ENCODE measurements at regions not wholly inside any gene's neighbourhood (a gene's known extent, or its start where the extent isn't known, plus 50 kb on each side); places are given as distances from the start of the nearest gene placed in this dataset.

DNA sequence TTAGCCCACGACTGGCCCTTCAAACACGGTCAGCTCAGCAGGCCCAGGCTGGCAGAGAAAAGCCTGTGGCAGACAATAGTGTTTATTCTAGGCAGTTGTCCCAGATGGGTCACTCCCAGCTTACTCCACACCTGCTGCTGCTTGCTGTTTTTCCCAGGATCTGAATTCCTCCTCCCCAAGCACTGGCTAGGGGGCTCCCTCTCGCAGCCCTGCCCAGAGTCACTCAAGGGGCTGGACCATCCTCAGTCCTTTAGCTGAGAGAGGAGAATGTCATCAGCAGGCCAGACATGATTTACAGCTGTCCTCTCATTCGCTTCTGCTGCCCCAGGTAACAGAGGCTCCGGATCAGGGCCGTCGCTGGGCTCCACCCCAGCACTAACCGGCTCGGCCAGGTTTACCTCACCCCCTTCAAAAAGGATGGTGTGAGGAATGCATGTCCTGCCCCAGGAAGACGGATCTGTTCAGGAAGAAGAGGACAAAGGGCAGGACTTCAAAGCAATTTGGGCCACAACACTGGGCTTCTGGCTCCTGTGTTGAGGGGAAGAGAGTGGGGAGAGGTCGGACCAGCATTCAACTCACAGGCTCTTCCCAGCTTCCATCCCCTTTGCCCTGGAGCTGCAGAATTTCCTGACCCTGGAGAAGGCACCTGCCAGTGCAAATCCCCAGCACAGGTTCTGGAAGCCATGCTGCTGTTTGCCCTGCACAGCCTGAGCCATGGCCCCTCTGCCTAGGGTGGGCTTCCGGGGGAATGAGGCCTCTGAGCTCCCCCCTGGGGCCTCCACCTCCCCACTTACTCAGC is 59.7 kb upstream of the BARX2 start:
- TF ChIP-seq, protein P1, sequence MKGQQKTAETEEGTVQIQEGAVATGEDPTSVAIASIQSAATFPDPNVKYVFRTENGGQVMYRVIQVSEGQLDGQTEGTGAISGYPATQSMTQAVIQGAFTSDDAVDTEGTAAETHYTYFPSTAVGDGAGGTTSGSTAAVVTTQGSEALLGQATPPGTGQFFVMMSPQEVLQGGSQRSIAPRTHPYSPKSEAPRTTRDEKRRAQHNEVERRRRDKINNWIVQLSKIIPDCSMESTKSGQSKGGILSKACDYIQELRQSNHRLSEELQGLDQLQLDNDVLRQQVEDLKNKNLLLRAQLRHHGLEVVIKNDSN (IDR thresholded peaks at IDR 0.05) = no peak
- TF ChIP-seq CREB1 (IDR thresholded peaks at IDR 0.05; ENCODE audit: low read depth) = no peak
- no peak for TF ChIP-seq CEBPB (IDR thresholded peaks at IDR 0.05)
- TF ChIP-seq TCF12 (IDR thresholded peaks at IDR 0.05; ENCODE audit: low read depth) = no peak
- no peak for TF ChIP-seq TEAD4 (IDR thresholded peaks at IDR 0.05)
- TF ChIP-seq NFIC (IDR thresholded peaks at IDR 0.05) = no peak
- TF ChIP-seq EP300 (IDR thresholded peaks at IDR 0.05; ENCODE audit: borderline replicate concordance) = no peak
- TF ChIP-seq TAF1 (IDR thresholded peaks at IDR 0.05; ENCODE audit: low read depth) = no peak
- TF ChIP-seq FOXM1 (IDR thresholded peaks at IDR 0.05; ENCODE audit: borderline replicate concordance, low read depth) = no peak
- no peak for TF ChIP-seq EGR1 (IDR thresholded peaks at IDR 0.05)
- TF ChIP-seq YY1 (IDR thresholded peaks at IDR 0.05; ENCODE audit: low read depth) = no peak
- TF ChIP-seq RAD21 (IDR thresholded peaks at IDR 0.05; ENCODE audit: low read depth) = no peak
- TF ChIP-seq, protein P2, sequence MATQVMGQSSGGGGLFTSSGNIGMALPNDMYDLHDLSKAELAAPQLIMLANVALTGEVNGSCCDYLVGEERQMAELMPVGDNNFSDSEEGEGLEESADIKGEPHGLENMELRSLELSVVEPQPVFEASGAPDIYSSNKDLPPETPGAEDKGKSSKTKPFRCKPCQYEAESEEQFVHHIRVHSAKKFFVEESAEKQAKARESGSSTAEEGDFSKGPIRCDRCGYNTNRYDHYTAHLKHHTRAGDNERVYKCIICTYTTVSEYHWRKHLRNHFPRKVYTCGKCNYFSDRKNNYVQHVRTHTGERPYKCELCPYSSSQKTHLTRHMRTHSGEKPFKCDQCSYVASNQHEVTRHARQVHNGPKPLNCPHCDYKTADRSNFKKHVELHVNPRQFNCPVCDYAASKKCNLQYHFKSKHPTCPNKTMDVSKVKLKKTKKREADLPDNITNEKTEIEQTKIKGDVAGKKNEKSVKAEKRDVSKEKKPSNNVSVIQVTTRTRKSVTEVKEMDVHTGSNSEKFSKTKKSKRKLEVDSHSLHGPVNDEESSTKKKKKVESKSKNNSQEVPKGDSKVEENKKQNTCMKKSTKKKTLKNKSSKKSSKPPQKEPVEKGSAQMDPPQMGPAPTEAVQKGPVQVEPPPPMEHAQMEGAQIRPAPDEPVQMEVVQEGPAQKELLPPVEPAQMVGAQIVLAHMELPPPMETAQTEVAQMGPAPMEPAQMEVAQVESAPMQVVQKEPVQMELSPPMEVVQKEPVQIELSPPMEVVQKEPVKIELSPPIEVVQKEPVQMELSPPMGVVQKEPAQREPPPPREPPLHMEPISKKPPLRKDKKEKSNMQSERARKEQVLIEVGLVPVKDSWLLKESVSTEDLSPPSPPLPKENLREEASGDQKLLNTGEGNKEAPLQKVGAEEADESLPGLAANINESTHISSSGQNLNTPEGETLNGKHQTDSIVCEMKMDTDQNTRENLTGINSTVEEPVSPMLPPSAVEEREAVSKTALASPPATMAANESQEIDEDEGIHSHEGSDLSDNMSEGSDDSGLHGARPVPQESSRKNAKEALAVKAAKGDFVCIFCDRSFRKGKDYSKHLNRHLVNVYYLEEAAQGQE (IDR thresholded peaks at IDR 0.05; ENCODE audit: low read depth) = no peak
- no peak for TF ChIP-seq ZBTB7A (IDR thresholded peaks at IDR 0.05; ENCODE audit: low read depth)
- TF ChIP-seq, protein P3, sequence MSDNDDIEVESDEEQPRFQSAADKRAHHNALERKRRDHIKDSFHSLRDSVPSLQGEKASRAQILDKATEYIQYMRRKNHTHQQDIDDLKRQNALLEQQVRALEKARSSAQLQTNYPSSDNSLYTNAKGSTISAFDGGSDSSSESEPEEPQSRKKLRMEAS (IDR thresholded peaks at IDR 0.05) = no peak

DNA sequence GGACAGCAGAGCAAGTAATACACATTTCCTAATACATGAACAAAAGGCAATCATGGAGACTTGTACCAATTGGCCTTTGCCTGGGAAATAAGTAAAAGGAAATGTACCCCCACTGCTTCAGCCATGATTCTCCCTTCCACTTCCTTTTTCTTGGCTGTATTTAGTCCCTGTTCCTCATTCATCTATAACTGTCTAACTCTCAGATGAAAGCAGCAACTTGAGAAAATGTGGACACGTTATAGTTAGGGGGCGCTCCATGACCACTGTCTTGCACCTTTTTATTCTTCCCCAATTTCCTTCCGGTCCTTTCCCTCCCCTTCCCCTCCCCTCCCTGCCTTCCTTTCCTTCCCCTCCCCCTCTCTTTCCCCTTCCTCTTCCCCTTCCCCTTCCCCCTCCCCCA is 61.3 kb upstream of the BARX2 start:
- no peak for TF ChIP-seq TEAD4 (IDR thresholded peaks at IDR 0.05)
- TF ChIP-seq YY1 (IDR thresholded peaks at IDR 0.05; ENCODE audit: low read depth) = no peak
- no peak for TF ChIP-seq CREB1 (IDR thresholded peaks at IDR 0.05; ENCODE audit: low read depth)
- no peak for TF ChIP-seq CEBPB (IDR thresholded peaks at IDR 0.05)
- TF ChIP-seq, protein P3 (IDR thresholded peaks at IDR 0.05) = no peak
- no peak for TF ChIP-seq FOXM1 (IDR thresholded peaks at IDR 0.05; ENCODE audit: borderline replicate concordance, low read depth)
- no peak for TF ChIP-seq TAF1 (IDR thresholded peaks at IDR 0.05; ENCODE audit: low read depth)
- TF ChIP-seq RAD21 (IDR thresholded peaks at IDR 0.05; ENCODE audit: low read depth) = no peak

DNA sequence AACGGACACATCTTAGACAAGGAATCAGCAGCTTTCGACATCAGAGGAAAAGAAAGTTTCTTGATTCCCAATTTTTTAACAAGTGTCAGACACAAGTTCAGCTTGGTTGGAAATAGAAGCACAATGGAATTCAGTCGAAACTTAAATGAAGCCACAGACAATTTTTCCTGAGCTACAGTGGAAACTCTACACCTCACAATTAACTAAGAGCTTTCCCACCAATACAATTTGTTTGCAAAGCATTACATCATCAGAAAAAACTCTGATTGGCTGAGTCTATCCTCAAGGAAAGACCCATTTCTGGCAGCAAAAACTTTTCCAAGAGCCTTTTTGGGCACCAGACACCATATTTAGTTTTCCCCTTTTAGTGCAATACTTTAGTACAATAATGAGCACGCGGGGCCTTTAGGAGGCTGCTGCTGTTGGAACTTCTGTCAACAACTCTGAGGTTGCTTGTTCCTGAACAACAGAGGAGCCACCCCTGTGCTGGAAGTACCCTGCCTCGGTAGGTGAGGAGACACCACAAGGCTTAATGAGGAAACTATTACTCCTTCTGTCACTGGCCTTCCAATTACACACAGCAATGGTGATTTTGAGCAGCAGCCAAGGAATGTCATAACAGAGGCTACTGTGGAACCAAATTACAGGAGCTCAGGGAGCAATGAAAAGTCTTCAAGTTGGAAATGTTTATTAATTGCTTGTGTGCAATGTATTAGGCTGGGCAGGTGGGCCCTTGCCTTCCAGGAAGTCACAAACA is 61.9 kb upstream of the BARX2 start:
- TF ChIP-seq CREB1 (IDR thresholded peaks at IDR 0.05; ENCODE audit: low read depth) (no peak), TCF12 (IDR thresholded peaks at IDR 0.05; ENCODE audit: low read depth) (no peak), CEBPB (IDR thresholded peaks at IDR 0.05) (no peak), RAD21 (IDR thresholded peaks at IDR 0.05; ENCODE audit: low read depth) (no peak), TAF1 (IDR thresholded peaks at IDR 0.05; ENCODE audit: low read depth) (no peak), ZBTB7A (IDR thresholded peaks at IDR 0.05; ENCODE audit: low read depth) (no peak), NFIC (IDR thresholded peaks at IDR 0.05) (no peak), TEAD4 (IDR thresholded peaks at IDR 0.05) (no peak), EGR1 (IDR thresholded peaks at IDR 0.05) (no peak), EP300 (IDR thresholded peaks at IDR 0.05; ENCODE audit: borderline replicate concordance) (no peak), FOXM1 (IDR thresholded peaks at IDR 0.05; ENCODE audit: borderline replicate concordance, low read depth) (no peak)
- TF ChIP-seq, protein P3 (IDR thresholded peaks at IDR 0.05) = no peak
- TF ChIP-seq, protein P1 (IDR thresholded peaks at IDR 0.05) = no peak
- TF ChIP-seq, protein P2 (IDR thresholded peaks at IDR 0.05; ENCODE audit: low read depth) = no peak

DNA sequence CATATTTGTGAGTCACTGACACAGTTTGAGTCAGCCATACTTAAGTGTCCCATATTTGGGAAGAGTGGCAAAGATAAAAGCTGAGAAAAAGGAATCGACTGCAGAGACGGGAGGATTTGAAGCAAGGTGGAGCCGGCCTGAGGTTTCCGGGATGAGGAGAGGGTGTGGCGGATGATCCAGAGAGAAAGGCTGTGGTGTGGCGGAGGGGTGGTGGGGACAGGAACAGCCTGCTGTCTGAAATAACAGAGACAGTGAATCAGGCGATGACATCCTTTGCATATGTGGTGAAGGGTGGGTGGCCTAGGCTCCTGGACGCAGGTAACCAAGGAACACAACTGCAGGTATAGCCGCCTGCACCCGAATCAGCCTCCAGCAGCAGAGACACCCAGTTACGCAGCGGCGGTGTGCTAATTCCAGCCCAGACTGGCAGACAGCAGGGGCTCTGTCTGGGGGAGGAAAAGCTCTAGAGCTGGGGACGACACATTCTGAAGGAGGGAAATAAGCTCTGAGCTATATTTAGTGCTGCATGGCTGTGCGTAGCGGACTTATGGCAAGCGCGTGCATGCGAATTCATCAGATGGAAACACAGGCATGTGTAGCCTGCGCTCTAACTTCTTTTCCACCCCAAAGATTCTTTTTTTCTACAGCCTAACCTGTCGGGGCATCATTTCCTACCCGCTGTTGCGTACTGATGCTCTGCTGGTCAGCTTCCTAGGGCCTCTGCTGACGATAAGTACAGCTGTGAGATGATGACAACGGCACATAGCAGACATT is 62.7 kb upstream of the BARX2 start:
- TF ChIP-seq RAD21 (IDR thresholded peaks at IDR 0.05; ENCODE audit: low read depth) (no peak), TCF12 (IDR thresholded peaks at IDR 0.05; ENCODE audit: low read depth) (no peak), TAF1 (IDR thresholded peaks at IDR 0.05; ENCODE audit: low read depth) (no peak), EP300 (IDR thresholded peaks at IDR 0.05; ENCODE audit: borderline replicate concordance) (no peak), NFIC (IDR thresholded peaks at IDR 0.05) (no peak)
- TF ChIP-seq, protein P1 (IDR thresholded peaks at IDR 0.05) = no peak
